Vagina (tissue), 2 donors: ENCODE measurements at regions not wholly inside any gene's neighbourhood (a gene's known extent, or its start where the extent isn't known, plus 50 kb on each side); places are given as distances from the start of the nearest gene placed in this dataset.

Experiments
- DNase-seq, 2 donors: peaks; one replicate each; pipeline ENCODE4 v3.0.0-alpha.2; 2017; ENCODE audit errors: extremely low spot score in 2 of 2
- H3K27ac ChIP-seq: fragments of 200-600 bp; sonication (generic); one replicate; pipeline ENCODE4 v1.5.1; 2019
- H3K27me3 ChIP-seq: fragments of 200-600 bp; sonication (generic); one replicate; pipeline ENCODE4 v1.5.1; 2019
- H3K36me3 ChIP-seq, 2 donors: fragments of 200-600 bp; sonication (generic); one replicate each; pipeline ENCODE4 v1.5.1; 2017 to 2019
- H3K4me1 ChIP-seq: fragments of 200-600 bp; sonication (generic); one replicate; pipeline ENCODE4 v1.5.1; 2019
- H3K4me3 ChIP-seq, 2 donors: fragments of 200-600 bp; sonication (generic); 1 replicate in 1 of 2; 2 replicates in 1 of 2; pipeline ENCODE4 v1.5.1; 2016 to 2019
- H3K9me3 ChIP-seq: fragments of 200-600 bp; sonication (generic); one replicate; pipeline ENCODE4 v1.5.1; 2019
- POLR2A ChIP-seq, 2 donors: fragments of 450-650 bp; IDR thresholded peaks; one replicate each; pipeline ENCODE4 v1.6.1; 2017; ENCODE audit warnings: antibody characterized with exemption in 2 of 2, mild to moderate bottlenecking in 2 of 2, moderate library complexity in 2 of 2
- POLR2AphosphoS5 ChIP-seq, 2 donors: sonication (generic); formaldehyde crosslinking; IDR thresholded peaks; one replicate each; pipeline ENCODE4 v1.9.0; 2017; ENCODE audit warnings: antibody characterized with exemption in 2 of 2, mild to moderate bottlenecking in 2 of 2, low read depth in 1 of 2; ENCODE audit not compliant: insufficient read depth in 1 of 2
- intact Hi-C: fragments of 100-400 bp; cut with DNase I; formaldehyde crosslinking; loops from one replicate; pipeline ENCODE4 v1.15.1; 2023
- TF ChIP-seq, protein P1 (sequence below), 3 experiments: fragments of 450-650 bp in 2 of 3; fragments of 200-600 bp in 1 of 3; sonication (generic) in 1 of 3; IDR thresholded peaks; one replicate each; pipeline ENCODE4 v1.5.1; 2017 to 2019; ENCODE audit warnings: antibody characterized with exemption in 3 of 3, mild to moderate bottlenecking in 2 of 3, moderate library complexity in 2 of 3

- Histone ChIP-seq H3K27ac (no peak overlapping the region), H3K9me3 (no peaks in the 10 kb centered on the region), H3K27me3 (no peaks in the 10 kb centered on the region), H3K36me3 (no peaks in the 10 kb centered on the region), H3K4me3 (no peak overlapping the region), H3K4me1 (no peaks in the 10 kb centered on the region)
- no peak for DNase-seq
- no peak for TF ChIP-seq POLR2A (IDR thresholded peaks at IDR 0.05)
- TF ChIP-seq, protein P1, sequence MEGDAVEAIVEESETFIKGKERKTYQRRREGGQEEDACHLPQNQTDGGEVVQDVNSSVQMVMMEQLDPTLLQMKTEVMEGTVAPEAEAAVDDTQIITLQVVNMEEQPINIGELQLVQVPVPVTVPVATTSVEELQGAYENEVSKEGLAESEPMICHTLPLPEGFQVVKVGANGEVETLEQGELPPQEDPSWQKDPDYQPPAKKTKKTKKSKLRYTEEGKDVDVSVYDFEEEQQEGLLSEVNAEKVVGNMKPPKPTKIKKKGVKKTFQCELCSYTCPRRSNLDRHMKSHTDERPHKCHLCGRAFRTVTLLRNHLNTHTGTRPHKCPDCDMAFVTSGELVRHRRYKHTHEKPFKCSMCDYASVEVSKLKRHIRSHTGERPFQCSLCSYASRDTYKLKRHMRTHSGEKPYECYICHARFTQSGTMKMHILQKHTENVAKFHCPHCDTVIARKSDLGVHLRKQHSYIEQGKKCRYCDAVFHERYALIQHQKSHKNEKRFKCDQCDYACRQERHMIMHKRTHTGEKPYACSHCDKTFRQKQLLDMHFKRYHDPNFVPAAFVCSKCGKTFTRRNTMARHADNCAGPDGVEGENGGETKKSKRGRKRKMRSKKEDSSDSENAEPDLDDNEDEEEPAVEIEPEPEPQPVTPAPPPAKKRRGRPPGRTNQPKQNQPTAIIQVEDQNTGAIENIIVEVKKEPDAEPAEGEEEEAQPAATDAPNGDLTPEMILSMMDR (IDR thresholded peaks at IDR 0.05) = no peak
- no peak for TF ChIP-seq POLR2AphosphoS5 (IDR thresholded peaks at IDR 0.05; ENCODE audit: insufficient read depth in 1 of 2, low read depth in 1 of 2)
- intact Hi-C loops = no loop called here
Observed at GRCh38 chr20:60299951-60300350, 341.7 kb downstream of the CDH26 start.

DNA sequence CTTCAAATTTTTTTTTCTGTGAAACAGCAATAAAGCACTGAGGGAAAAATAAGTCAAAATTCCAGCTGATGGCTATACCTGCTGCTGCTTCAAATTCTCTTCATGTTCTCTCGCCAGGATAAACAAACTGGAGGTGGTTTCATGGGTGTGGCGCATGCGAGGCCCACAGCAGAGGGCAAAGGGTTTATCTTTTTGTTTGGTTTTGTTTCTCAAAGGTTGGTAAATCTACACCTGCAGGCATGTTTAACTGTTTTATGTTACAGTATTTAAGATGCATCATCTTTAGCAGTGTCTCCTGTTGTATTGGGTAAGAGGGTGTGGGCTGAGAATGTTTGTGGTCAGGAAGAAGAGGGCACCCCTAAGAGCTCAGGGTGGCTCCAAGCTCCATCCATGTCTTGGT, 342.2 kb downstream of the CDH26 start:
- H3K27me3 ChIP-seq = no peaks in the 10 kb centered on the region
- H3K9me3 ChIP-seq = no peaks in the 10 kb centered on the region
- no peaks in the 10 kb centered on the region for H3K36me3 ChIP-seq
- intact Hi-C loops = no loop called here
- TF ChIP-seq POLR2AphosphoS5 (IDR thresholded peaks at IDR 0.05; ENCODE audit: insufficient read depth in 1 of 2, low read depth in 1 of 2) = no peak
- no peak for TF ChIP-seq POLR2A (IDR thresholded peaks at IDR 0.05)
- TF ChIP-seq, protein P1 (IDR thresholded peaks at IDR 0.05) = no peak
- no peak overlapping the region for H3K27ac ChIP-seq
- no peak for DNase-seq
- H3K4me1 ChIP-seq = no peaks in the 10 kb centered on the region
- no peak overlapping the region for H3K4me3 ChIP-seq

GRCh38 chr20:60302875-60303274, 344.7 kb downstream of the CDH26 start:
- TF ChIP-seq, protein P1 (IDR thresholded peaks at IDR 0.05) = no peak
- TF ChIP-seq POLR2AphosphoS5 (IDR thresholded peaks at IDR 0.05; ENCODE audit: insufficient read depth in 1 of 2, low read depth in 1 of 2) (no peak), POLR2A (IDR thresholded peaks at IDR 0.05) (no peak)
- no peak overlapping the region for H3K27ac ChIP-seq
- H3K9me3 ChIP-seq = no peaks in the 10 kb centered on the region
- no peak overlapping the region for H3K4me3 ChIP-seq
- intact Hi-C loops = no loop called here
- H3K36me3 ChIP-seq = no peaks in the 10 kb centered on the region
- DNase-seq = no peak
- H3K27me3 ChIP-seq = no peaks in the 10 kb centered on the region
- H3K4me1 ChIP-seq = no peaks in the 10 kb centered on the region

DNA sequence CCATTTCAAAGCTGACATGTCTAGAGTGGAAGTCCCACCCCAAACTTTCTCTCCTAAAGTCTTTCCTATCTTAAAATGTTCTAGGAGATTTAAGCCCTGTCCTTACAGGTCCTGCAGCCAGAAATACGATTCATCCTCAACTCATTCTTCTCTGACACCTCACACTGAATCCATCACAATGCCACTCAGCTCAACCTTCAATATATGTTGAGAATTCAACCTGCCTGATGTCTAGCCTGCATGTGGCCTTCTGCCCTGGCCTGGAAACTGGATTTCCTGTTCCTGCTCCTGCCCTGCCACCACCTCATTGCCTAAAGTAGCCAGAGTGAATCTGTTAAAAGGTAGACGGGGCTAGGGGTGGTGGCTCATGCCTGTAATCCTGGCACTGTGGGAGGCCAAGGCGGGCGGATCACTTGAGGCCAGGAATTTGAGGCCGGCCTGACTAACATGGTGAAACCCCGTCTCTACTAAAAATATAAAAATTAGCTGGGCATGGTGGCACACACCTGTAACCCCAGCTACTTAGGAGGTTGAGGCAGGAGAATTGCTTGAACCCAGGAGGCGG, 345.9 kb downstream of the CDH26 start:
- no peak overlapping the region for H3K4me3 ChIP-seq
- no peak for DNase-seq
- H3K4me1 ChIP-seq = no peaks in the 10 kb centered on the region
- no peaks in the 10 kb centered on the region for H3K27me3 ChIP-seq
- TF ChIP-seq, protein P1 (IDR thresholded peaks at IDR 0.05) = no peak
- TF ChIP-seq POLR2AphosphoS5 (IDR thresholded peaks at IDR 0.05; ENCODE audit: insufficient read depth in 1 of 2, low read depth in 1 of 2) (no peak), POLR2A (IDR thresholded peaks at IDR 0.05) (no peak)
- intact Hi-C loops = no loop called here
- no peaks in the 10 kb centered on the region for H3K36me3 ChIP-seq
- H3K9me3 ChIP-seq = no peaks in the 10 kb centered on the region
- no peak overlapping the region for H3K27ac ChIP-seq

DNA sequence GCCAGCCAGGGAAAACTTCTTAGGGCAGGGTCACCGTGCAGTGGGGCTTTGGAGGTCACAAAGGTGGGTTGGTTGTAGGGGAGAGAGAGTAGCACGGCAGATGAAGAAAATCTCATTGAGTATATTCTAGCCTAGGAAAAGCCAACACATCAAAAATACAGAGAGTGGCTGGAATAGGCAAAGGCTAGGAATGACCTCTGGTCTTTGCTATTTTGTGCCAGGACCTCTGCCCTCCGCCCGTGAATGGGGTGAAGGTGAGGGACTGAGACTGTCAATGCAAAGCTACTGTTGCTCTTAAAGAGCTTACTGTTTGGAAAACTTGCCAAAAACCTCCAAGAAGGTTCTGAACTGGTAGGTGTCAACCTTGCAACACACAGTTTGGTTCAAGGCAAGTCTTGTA, 346.7 kb downstream of the CDH26 start:
- intact Hi-C loops = no loop called here
- no peaks in the 10 kb centered on the region for H3K36me3 ChIP-seq
- no peak for TF ChIP-seq POLR2AphosphoS5 (IDR thresholded peaks at IDR 0.05; ENCODE audit: insufficient read depth in 1 of 2, low read depth in 1 of 2)
- no peak for TF ChIP-seq POLR2A (IDR thresholded peaks at IDR 0.05)
- TF ChIP-seq, protein P1 (IDR thresholded peaks at IDR 0.05) = no peak
- no peaks in the 10 kb centered on the region for H3K4me1 ChIP-seq
- DNase-seq = no peak
- no peaks in the 10 kb centered on the region for H3K9me3 ChIP-seq
- H3K27me3 ChIP-seq = no peaks in the 10 kb centered on the region
- no peak overlapping the region for H3K27ac ChIP-seq
- no peak overlapping the region for H3K4me3 ChIP-seq
